HG03159 (cell line): ENCODE measurements at regions not wholly inside any gene's neighbourhood (a gene's known extent, or its start where the extent isn't known, plus 50 kb on each side); places are given as distances from the start of the nearest gene placed in this dataset.
"Not testable (repeated sequence)": the region's sequence is repeated elsewhere in the genome, so short reads cannot be mapped to it uniquely, and the experiment has no call there.

Source experiments
- ATAC-seq: cut with Tn5 transposase; IDR thresholded peaks from one replicate; pipeline ENCODE4 v1.9.1; 2021; ENCODE audit warnings: mild to moderate bottlenecking, moderate library complexity; ENCODE audit not compliant: unreplicated experiment

DNA sequence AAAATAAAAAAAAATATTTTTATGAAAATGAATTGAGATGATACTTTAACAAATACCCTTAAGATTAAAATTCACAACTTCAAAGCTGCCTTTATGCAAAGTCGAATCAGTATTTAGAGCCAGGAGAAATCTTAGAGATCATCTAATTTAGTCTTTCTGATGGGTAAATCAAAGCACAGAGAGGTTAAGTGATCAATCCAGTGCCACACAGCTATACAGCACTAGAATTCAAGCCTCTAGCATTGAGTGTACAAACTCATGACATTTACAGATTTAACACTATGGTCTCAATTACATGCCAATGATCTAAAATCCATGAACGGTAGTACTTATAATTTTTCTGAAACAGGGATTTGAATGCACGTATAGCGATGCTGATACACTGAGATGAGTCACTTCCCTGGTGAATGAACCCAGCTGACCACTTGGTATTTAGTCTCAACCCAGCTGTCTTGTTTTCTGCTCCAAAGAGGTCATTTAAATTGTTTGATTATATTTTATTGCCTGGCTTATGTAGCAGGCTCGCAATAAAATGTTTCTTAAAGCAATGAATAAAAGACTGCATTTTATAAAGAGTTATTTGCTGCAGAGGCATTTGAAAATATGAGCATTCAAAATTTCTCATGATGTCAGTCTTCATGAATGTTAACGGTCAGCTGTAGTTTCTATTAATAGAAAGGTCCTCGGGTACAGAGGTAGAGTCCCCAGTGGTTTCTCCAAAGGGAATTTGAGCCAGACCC lies 152.4 kb upstream of the PRICKLE1 start:
- no peak for ATAC-seq

DNA sequence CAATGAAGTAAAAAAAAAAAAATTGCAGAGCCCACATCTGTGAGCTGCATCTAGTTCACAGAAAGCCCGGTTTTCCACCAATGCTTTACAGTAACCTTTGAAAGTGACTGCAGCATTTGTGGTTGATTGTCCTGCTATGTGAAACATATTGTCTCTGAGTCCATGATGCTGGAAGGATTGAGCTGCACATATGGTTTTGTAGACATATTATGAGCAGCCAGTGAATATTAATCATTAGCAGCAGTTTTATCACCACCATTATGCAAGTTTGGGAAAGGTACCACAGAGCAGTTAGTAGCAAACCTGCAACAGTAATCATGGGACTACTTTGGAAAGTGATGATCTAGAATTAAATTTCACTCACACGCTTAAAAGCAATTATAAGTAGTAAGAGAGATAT lies 151.5 kb upstream of the PRICKLE1 start:
- ATAC-seq, result no peak

GRCh38 chr12:42737398-42737797 lies 147.9 kb upstream of the PRICKLE1 start:
- ATAC-seq, result no peak

GRCh38 chr12:42735861-42736361 lies 146.4 kb upstream of the PRICKLE1 start:
- no peak for ATAC-seq

DNA sequence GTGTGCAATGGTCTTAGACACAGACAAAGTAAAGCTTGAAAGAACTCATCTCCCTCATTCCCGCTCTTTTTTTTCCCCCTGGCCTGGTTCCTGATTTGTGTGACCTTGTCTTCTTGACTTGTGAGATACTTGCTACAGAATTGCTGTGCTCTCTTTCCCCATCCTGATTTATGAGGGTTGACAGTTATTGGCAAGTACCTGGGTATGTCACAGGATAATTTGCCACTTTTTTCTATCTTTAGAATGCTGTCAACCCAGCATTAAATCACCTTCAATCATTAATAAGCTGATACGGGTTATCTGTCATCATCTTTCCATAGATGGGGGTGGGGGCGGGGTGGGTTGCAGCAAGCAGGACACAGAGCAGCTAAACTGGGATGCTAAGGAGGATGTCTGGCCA lies 144.4 kb upstream of the PRICKLE1 start:
- ATAC-seq, result no peak

- no peak for ATAC-seq
These were observed 143.4 kb upstream of the PRICKLE1 start for GRCh38 chr12:42732908-42733411.

DNA sequence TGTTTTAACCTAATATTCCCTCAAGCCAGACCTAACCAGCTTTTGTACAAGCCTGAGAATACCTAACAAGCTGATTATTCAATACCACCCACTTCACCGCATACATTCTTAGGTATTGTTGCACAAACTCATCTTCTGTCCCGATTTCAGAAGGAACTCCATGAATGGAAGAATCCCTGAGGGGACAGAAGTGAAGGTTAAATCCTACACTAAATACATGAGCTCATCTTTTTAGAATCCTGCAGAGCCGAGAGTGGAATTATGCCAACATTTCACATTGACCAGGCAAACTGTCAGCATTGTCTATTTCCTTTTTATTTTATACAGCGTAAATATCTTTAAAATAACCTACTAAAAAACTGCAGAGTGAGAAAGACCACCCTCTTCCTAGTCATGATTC lies 140.7 kb upstream of the PRICKLE1 start:
- ATAC-seq, result no peak

DNA sequence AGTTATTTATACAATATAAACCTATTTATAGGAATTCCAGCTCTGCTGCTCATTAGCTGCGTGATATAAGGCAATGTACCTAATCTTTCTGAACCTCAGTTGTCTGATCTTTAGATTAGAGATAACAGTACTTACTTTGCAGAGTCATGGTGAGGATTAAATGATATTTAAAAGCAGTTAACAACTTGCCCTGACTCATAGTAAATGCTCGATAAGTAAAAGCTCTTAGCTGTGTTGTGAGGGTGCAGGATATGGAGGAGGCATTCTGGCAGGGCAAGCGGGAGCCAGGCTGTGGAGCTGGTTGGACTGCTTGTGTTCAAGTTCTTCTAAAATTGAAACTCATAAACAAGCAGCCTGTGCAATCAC lies 140.0 kb upstream of the PRICKLE1 start:
- no peak for ATAC-seq

DNA sequence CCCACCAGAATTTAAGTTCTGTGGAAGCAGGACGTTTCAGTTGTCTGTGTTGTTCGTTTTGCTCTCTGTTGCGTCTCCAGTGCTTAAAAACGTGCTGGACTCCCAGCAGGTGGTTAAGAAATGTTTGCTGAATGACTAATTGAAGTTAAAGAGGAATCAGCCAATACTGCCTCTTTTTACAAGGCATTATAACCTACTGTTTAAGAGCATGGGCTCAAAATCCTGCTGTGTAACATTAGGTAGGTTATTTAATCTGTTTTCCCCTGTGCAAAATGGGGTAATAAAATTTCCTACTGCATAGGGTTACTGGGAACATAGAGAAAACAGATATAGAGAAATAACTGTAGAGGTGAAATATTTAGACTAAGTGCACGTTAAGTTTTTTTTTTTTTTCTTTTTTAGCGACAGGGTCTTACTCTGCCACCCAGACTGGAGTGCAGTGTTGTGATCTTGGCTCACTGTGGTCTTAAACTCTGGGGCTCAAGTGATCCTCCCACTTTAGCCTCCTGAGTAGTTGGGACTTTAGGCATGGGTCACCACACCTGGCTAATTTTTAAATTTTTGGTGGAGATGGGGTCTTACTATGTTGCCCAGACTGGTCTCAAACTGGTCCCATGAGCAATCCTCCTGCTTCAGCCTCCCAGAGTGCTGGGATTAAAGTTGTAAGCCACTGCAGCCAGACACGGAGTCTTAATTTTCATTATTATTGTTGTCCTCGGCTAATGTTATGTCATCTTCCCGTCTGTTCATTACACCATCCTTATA lies 139.4 kb upstream of the PRICKLE1 start:
- ATAC-seq, result no peak

- no peak for ATAC-seq
These were observed 138.7 kb upstream of the PRICKLE1 start for GRCh38 chr12:42728287-42728686.

DNA sequence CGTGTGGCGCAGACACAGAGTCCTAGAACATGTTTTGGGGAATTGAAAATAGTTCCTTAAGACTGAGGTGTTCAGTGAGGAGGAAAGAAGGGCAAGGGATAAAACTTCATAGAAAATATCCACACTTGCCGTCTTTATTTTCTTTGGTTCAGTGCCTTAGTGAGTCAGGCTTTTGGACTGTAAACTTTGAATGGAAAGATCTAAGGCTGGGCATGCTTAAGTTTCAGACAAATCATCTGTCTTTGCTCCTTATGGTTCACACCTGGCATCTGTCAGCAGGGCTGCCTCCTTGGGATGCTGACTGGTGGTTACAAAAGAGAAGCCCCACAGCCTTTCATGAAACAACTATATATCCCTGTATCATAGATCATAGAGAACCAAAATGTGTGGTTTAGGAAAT lies 136.3 kb upstream of the PRICKLE1 start:
- no peak for ATAC-seq

DNA sequence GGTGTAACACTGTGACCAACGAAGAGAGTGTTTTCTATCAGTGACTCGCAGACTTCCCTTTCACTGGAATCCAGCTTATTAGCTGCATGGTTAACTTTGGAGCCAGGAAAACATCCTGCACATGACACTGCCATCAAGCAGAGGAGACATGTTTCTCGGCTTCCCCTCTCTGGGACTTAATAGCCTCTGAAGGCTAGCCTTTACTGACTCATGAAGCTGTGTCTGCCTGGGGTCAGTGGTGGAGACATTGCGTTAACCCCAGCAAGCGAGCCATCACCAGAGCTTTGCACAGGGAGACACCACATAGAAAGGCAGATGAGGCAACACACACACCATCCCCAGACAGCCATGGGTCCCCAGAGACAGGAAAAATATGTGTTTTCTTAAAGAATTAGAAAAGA lies 126.9 kb upstream of the PRICKLE1 start:
- no peak for ATAC-seq

DNA sequence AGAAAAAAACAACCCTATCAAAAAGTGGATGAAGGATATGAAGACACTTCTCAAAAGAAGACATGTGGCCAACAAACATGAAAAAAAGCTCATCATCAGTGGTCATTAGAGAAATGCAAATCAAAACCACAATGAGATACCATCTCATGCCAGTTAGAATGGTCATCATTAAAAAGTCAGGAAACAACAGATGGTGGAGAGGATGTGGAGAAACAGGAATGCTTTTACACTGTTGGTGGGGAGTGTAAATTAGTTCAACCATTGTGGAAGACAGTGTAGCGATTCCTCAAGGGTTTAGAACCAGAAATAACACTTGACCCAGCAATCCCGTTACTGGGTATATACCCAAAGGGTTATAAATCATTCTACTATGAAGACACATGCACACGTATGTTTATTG lies 124.0 kb upstream of the PRICKLE1 start:
- not testable (repeated sequence) for ATAC-seq

DNA sequence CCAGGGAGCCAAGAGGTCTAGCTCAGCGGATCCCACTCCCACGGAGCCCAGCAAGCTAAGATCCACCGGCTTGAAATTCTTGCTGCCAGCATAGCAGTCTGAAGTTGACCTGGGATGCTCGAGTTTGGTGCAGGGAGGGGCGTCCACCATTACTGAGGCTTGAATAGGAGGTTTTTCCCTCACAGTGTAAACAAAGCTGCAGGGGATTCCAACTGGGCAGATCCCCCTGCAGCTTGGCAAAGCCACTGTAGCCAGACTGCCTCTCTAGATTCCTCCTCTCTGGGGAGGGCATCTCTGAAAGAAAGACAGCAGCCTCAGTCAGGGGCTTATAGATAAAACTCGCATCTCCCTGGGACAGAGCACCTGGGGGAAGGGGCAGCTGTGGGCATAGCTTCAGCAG lies 118.8 kb upstream of the PRICKLE1 start:
- ATAC-seq, result not testable (repeated sequence)

DNA sequence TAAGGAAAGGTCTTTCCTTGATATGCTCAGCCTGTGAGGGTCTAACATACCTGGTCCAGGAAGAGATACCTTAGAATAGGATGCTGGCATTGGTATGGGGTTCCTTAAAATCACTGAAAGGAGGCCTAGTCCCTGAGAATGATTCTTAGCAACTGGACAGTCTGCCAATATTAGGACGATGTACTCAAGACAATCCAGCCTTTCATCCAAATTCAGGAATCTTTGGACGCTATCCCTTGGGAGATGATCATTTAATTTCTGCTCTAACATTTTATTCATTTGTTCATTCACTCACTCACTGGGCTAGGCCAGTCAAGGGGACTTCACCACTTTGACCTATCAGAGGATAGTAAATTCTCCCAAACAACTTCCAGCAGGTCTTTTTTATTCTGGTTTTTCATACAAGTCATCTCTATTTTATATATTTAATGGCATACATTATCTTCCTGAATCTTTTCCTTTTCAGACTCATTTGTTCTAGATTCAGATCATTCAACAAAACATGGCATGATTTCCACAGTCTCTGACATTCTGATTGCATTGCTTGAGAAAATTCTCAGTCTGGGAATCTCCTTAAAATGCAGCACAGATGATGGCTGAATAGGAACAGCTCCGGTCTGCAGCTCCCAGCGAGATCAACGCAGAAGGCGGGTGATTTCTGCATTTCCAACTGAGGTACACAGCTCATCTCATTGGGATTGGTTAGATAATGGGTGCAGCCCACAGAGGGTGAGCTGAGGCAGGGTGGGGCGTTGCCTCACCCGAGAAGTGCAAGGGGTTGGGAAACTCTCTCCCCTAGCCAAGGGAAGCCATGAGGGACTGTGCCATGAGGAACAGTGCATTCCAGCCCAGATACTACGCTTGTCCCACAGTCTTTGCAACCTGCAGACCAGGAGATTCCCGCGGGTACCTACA lies 118.0 kb upstream of the PRICKLE1 start:
- no peak for ATAC-seq

GRCh38 chr12:42706321-42706720 lies 116.8 kb upstream of the PRICKLE1 start:
- no peak for ATAC-seq

DNA sequence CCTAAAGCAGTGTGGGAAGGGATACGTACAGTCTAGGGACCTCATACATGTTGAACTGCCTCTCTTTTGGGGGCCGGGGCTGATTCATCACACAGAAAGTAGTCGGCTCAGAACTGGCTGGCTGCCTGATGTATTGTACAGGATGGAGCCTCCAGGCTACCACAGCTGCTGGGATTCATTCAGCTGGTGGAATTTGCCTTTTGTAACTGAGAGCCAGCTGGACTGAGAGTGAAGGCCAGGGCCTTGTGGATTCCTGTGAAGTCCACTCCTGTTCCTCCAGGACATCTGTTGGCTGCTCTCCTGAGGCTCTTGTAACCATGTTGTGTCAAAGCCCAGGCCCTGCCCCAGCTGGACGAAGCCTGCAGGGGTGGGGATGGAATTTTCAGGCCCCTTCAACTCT lies 116.3 kb upstream of the PRICKLE1 start:
- no peak for ATAC-seq

- ATAC-seq, result no peak
These were observed 115.4 kb upstream of the PRICKLE1 start for GRCh38 chr12:42704810-42705401.

DNA sequence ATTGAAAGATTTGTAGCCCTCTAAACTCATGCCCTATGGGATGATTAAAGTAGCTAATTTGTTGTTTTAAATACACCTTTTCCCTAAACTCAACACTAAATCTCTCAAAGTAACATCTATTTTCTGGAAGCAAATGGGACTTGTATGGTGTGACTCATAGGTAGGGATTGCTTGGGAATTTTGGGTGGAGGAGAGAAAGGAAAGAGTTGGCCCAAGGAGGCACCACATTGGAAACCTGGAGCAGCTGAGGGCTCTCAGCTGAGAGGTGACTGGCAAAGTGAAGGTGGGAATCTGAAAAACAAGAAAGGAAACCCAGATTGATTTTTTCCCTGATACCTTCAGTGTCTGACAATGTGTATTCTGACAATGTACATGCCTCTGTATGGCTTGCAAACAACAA lies 114.8 kb upstream of the PRICKLE1 start:
- no peak for ATAC-seq

DNA sequence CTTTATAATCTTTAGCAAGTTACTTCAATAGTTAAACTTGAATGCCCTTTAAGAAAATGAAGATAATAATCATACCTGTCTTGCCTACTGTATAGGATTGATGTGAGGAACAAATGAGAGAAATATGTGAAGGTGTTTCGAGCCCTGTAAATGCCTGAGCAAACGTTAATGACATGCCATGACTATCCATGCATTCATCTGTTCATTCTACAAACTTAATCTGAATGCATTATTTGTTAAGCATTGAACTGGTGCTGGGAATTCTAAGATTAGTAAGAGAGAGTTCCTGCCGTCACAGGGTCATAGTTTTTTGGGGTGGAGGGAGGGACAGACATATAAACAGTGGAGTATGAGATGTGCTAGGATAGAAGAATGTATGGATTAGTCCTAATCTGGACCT lies 111.5 kb upstream of the PRICKLE1 start:
- ATAC-seq, result no peak

DNA sequence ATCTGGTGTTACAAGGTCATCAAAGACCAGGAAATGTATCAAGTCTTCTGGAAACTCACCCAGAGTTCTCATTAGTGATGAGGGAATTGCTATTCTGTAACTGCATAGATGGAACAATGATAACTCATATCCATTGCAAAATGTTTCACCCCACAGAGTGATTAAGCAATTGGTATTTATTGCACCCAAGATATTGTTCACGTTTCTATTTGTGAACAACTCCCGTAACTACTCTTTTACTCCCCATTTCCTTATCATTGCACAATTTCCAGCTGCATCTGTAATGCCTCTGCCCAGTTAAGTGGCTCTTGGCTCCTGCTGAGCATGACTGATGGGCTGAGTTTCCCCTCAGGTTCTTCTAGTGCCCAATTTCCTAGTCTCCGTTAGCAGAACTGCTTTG lies 108.7 kb upstream of the PRICKLE1 start:
- no peak for ATAC-seq
